Lower lobe of right lung (tissue), 2 donors: ENCODE measurements at regions not wholly inside any gene's neighbourhood (a gene's known extent, or its start where the extent isn't known, plus 50 kb on each side); places are given as distances from the start of the nearest gene placed in this dataset.
"Not testable (repeated sequence)": the region's sequence is repeated elsewhere in the genome, so short reads cannot be mapped to it uniquely, and the experiment has no call there.

ENCODE experiments used
- ATAC-seq, 2 donors: fragments of 200-7000 bp; cut with Tn5 transposase; one replicate each; pipeline ENCODE4 v1.9.1; 2020 to 2022; ENCODE audit warnings: mild to moderate bottlenecking in 2 of 2, moderate library complexity in 2 of 2
- DNase-seq: peaks from one replicate; pipeline ENCODE4 v3.0.0-alpha.2; 2020
- H3K27ac ChIP-seq: fragments of 200-600 bp; one replicate; pipeline ENCODE4 v1.8.0; 2022
- H3K27me3 ChIP-seq: fragments of 200-600 bp; one replicate; pipeline ENCODE4 v1.8.0; 2022; ENCODE audit warnings: low read depth
- H3K36me3 ChIP-seq: fragments of 200-600 bp; one replicate; pipeline ENCODE4 v1.8.0; 2022; ENCODE audit warnings: mild to moderate bottlenecking
- H3K4me1 ChIP-seq: fragments of 200-600 bp; one replicate; pipeline ENCODE4 v1.8.0; 2022
- H3K4me3 ChIP-seq: fragments of 200-600 bp; one replicate; pipeline ENCODE4 v1.8.0; 2022; ENCODE audit warnings: mild to moderate bottlenecking
- H3K9me3 ChIP-seq: fragments of 200-600 bp; one replicate; pipeline ENCODE4 v1.8.0; 2022
- CTCF ChIP-seq: fragments of 200-600 bp; IDR thresholded peaks from one replicate; pipeline ENCODE4 v1.8.0; 2022; ENCODE audit warnings: antibody characterized with exemption, mild to moderate bottlenecking
- intact Hi-C: fragments of 100-400 bp; cut with DNase I; formaldehyde crosslinking; loops from one replicate; pipeline ENCODE4 v1.11.0; 2022
- donor health status: DM: no; HTN: yes; CAD: no; lungs with severe emphysema.

- Histone ChIP-seq H3K27me3 (no peaks in the 10 kb centered on the region), H3K27ac (no peak overlapping the region), H3K36me3 (no peaks in the 10 kb centered on the region), H3K4me1 (no peaks in the 10 kb centered on the region), H3K4me3 (no peak overlapping the region), H3K9me3 (no peaks in the 10 kb centered on the region)
- TF ChIP-seq CTCF: no peak
- DNase-seq (no peak), ATAC-seq (no peak)
- intact Hi-C loops: no loop called here
Measured at GRCh38 chr1:177690996-177691395, 278.9 kb downstream of the SEC16B start.

DNA sequence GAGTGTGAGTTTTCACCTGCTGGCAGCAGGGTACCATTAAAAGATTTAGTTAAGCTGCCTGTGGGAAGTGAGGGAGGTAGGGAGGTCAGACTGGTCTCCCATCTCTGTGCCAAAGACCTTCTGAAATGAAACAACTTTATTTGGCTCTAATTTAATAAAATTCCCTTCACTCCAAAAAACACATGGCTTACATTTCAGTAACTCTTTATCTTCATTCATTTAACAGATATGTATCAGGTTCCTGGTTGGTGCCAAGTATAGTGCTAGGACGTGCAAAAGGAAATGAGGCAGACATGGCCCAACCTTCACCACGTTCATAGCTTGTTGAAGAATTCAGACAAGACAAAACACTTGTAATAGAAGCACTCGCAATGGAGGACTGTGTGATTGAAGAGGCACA, 282.3 kb downstream of the SEC16B start:
- H3K27me3 ChIP-seq: no peaks in the 10 kb centered on the region
- H3K9me3 ChIP-seq: no peaks in the 10 kb centered on the region
- no peak overlapping the region for H3K4me3 ChIP-seq
- DNase-seq (no peak), ATAC-seq (no peak)
- no peaks in the 10 kb centered on the region for H3K4me1 ChIP-seq
- no peak for TF ChIP-seq CTCF
- intact Hi-C loops: no loop called here
- H3K36me3 ChIP-seq: no peaks in the 10 kb centered on the region
- no peak overlapping the region for H3K27ac ChIP-seq

DNA sequence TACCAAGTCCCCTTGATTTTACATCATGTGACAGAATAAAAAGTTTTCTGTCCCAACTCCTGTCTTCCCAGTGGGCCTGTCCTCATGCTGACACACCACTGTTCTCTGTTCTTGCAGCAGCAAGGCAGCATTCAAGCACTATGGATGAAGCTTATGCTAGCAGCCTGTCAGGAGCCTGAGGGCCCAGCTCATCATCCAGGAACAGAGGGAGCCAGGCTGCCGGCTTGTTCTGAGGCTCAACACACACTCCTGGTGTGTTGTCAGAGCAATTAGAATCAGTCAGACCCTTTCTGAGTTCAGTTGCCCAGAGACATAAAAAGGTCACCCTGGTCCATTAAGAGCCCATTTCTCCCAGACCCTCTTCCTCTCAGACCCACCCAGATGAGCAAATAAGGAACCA, 282.9 kb downstream of the SEC16B start:
- ATAC-seq (no peak), DNase-seq (no peak)
- intact Hi-C loops: no loop called here
- Histone ChIP-seq H3K36me3 (no peaks in the 10 kb centered on the region), H3K27ac (no peak overlapping the region), H3K4me1 (no peaks in the 10 kb centered on the region), H3K27me3 (no peaks in the 10 kb centered on the region), H3K9me3 (no peaks in the 10 kb centered on the region), H3K4me3 (no peak overlapping the region)
- no peak for TF ChIP-seq CTCF

- no peaks in the 10 kb centered on the region for H3K27me3 ChIP-seq
- DNase-seq (no peak), ATAC-seq (no peak)
- no peak for TF ChIP-seq CTCF
- no peaks in the 10 kb centered on the region for H3K4me1 ChIP-seq
- H3K36me3 ChIP-seq: no peaks in the 10 kb centered on the region
- intact Hi-C loops: no loop called here
- H3K9me3 ChIP-seq: no peaks in the 10 kb centered on the region
- no peak overlapping the region for H3K4me3 ChIP-seq
- H3K27ac ChIP-seq: no peak overlapping the region
Measured at GRCh38 chr1:177669161-177669560, 300.7 kb downstream of the SEC16B start.

GRCh38 chr1:177665935-177666334, 303.9 kb downstream of the SEC16B start:
- no peaks in the 10 kb centered on the region for H3K36me3 ChIP-seq
- no peak for TF ChIP-seq CTCF
- no peaks in the 10 kb centered on the region for H3K27me3 ChIP-seq
- no peaks in the 10 kb centered on the region for H3K4me1 ChIP-seq
- DNase-seq (no peak), ATAC-seq (no peak)
- H3K27ac ChIP-seq: no peak overlapping the region
- H3K4me3 ChIP-seq: no peak overlapping the region
- intact Hi-C loops: no loop called here
- no peaks in the 10 kb centered on the region for H3K9me3 ChIP-seq

DNA sequence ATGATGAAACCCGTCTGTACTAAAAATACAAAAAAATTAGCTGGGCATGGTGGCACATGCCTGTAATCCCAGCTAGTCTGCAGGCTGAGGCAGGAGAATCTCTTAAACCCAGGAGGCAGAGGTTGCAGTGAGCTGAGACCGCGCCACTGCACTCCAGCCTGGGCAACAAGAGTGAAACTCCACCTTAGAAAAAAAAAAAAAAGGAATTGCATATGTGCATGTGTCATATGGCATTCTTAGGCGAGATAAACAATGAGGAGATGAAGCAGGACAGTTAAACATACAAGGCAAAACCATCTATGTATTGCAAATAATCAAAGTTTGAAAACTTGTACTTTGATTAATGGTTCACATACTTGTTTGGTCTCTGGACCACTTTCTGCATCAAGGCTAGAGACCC, 305.1 kb downstream of the SEC16B start:
- ATAC-seq, H3K27me3 ChIP-seq, H3K36me3 ChIP-seq, H3K4me1 ChIP-seq, H3K9me3 ChIP-seq, H3K27ac ChIP-seq, intact Hi-C loops, H3K4me3 ChIP-seq, DNase-seq: not testable (repeated sequence)
